ENCODE measurements at regions not wholly inside any gene's neighbourhood (a gene's known extent, or its start where the extent isn't known, plus 50 kb on each side); places are given as distances from the start of the nearest gene placed in this dataset.

GRCh38 chr15:38174691-38175090, 77.9 kb upstream of the SPRED1 start:
- no peak for TF ChIP-seq GATA2 (IDR thresholded peaks at IDR 0.05; ENCODE audit: low read depth, low read length)
- no peak for TF ChIP-seq GATA3 (IDR thresholded peaks at IDR 0.05; ENCODE audit: low read depth, low read length)
